Hepatocyte (in vitro differentiated cells): ENCODE measurements at regions not wholly inside any gene's neighbourhood (a gene's known extent, or its start where the extent isn't known, plus 50 kb on each side); places are given as distances from the start of the nearest gene placed in this dataset.

ENCODE experiments used
- DNase-seq: peaks from one replicate; pipeline ENCODE4 v3.0.0-alpha.2; 2016; ENCODE audit warnings: low spot score
- H2AFZ ChIP-seq: fragments of 200-600 bp; sonication (generic); 2 replicates; pipeline ENCODE4 v1.6.0; 2016; ENCODE audit warnings: antibody characterized with exemption, mild to moderate bottlenecking
- H3K27ac ChIP-seq: fragments of 200-600 bp; sonication (generic); 2 replicates; pipeline ENCODE4 v1.5.1; 2016; ENCODE audit warnings: mild to moderate bottlenecking
- H3K27me3 ChIP-seq: fragments of 200-600 bp; sonication (generic); 2 replicates; pipeline ENCODE4 v1.6.1; 2016
- H3K36me3 ChIP-seq: fragments of 200-600 bp; sonication (generic); replicated peaks from 2 replicates; pipeline ENCODE4 v1.5.1; 2016; ENCODE audit warnings: low read depth; ENCODE audit not compliant: insufficient read depth
- H3K4me1 ChIP-seq: fragments of 200-600 bp; sonication (generic); 2 replicates; pipeline ENCODE4 v1.5.1; 2016; ENCODE audit warnings: mild to moderate bottlenecking, moderate library complexity; ENCODE audit not compliant: insufficient read depth
- H3K4me2 ChIP-seq: fragments of 200-600 bp; sonication (generic); 2 replicates; pipeline ENCODE4 v1.6.0; 2016
- H3K4me3 ChIP-seq: fragments of 200-600 bp; sonication (generic); 2 replicates; pipeline ENCODE4 v1.5.1; 2016; ENCODE audit warnings: mild to moderate bottlenecking
- H3K79me2 ChIP-seq: fragments of 200-600 bp; sonication (generic); 2 replicates; pipeline ENCODE4 v1.6.0; 2017; ENCODE audit warnings: mild to moderate bottlenecking
- H3K9me2 ChIP-seq: fragments of 200-600 bp; sonication (generic); replicated peaks from 2 replicates; pipeline ENCODE4 v1.6.0; 2017; ENCODE audit warnings: mild to moderate bottlenecking; ENCODE audit not compliant: insufficient read depth
- H3K9me3 ChIP-seq: fragments of 200-600 bp; sonication (generic); 2 replicates; pipeline ENCODE4 v1.5.1; 2016; ENCODE audit warnings: low read depth, mild to moderate bottlenecking
- H4K20me1 ChIP-seq: fragments of 200-600 bp; sonication (generic); 2 replicates; pipeline ENCODE4 v1.6.0; 2016; ENCODE audit warnings: mild to moderate bottlenecking; ENCODE audit not compliant: insufficient read depth, poor library complexity, severe bottlenecking
- EZH2 ChIP-seq: fragments of 200-600 bp; sonication (generic); IDR thresholded peaks from 2 replicates; pipeline ENCODE4 v1.6.1; 2016; ENCODE audit warnings: antibody characterized with exemption, mild to moderate bottlenecking, borderline replicate concordance
- EZH2phosphoT487 ChIP-seq: fragments of 200-600 bp; sonication (generic); IDR thresholded peaks from one replicate; pipeline ENCODE4 v1.6.1; 2018; ENCODE audit warnings: antibody characterized with exemption, mild to moderate bottlenecking, low read depth, moderate library complexity; ENCODE audit not compliant: unreplicated experiment, severe bottlenecking
- whole genome bisulfite sequencing: methylation state at CpG from one replicate; pipeline ENCODE4 v1.1.6; 2016; ENCODE audit warnings: low lambda C conversion rate; ENCODE audit errors: missing lambda C conversion rate; 5-methylcytosine and 5-hydroxymethylcytosine counted together
- TF ChIP-seq, protein P1 (sequence below): fragments of 200-600 bp; sonication (generic); IDR thresholded peaks from 2 replicates; pipeline ENCODE4 v1.5.1; 2016; ENCODE audit warnings: antibody characterized with exemption, mild to moderate bottlenecking; ENCODE audit not compliant: poor library complexity

DNA sequence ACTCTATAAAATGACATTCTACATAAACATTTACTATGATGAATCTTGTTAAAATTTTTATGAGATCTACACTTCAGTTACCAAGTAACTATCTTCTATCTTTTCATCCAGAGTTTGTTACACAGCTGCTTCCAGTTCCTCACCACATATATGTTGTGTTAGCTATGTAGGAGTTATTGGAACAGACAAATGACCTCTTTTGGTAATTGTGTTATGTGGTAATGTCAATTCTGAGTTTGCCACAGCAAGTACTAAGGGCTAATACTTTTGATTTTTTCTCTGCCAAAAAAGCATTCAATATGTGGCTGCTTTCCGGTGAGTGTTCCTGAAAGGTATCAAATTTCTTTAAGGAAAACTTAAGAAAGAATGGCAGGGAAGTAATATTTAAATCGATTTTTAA is 573.9 kb upstream of the PCDH15 start:
- no peak overlapping the region for H3K4me2 ChIP-seq
- TF ChIP-seq EZH2 (no peak), EZH2phosphoT487 (no peak)
- TF ChIP-seq, protein P1, sequence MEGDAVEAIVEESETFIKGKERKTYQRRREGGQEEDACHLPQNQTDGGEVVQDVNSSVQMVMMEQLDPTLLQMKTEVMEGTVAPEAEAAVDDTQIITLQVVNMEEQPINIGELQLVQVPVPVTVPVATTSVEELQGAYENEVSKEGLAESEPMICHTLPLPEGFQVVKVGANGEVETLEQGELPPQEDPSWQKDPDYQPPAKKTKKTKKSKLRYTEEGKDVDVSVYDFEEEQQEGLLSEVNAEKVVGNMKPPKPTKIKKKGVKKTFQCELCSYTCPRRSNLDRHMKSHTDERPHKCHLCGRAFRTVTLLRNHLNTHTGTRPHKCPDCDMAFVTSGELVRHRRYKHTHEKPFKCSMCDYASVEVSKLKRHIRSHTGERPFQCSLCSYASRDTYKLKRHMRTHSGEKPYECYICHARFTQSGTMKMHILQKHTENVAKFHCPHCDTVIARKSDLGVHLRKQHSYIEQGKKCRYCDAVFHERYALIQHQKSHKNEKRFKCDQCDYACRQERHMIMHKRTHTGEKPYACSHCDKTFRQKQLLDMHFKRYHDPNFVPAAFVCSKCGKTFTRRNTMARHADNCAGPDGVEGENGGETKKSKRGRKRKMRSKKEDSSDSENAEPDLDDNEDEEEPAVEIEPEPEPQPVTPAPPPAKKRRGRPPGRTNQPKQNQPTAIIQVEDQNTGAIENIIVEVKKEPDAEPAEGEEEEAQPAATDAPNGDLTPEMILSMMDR, result no peak
- H4K20me1 ChIP-seq, result no peaks in the 10 kb centered on the region
- H3K9me2 ChIP-seq, result no peaks in the 10 kb centered on the region
- no peaks in the 10 kb centered on the region for H3K79me2 ChIP-seq
- no peaks in the 10 kb centered on the region for H3K27me3 ChIP-seq
- H3K4me3 ChIP-seq, result no peak overlapping the region
- H3K36me3 ChIP-seq, result no peaks in the 10 kb centered on the region
- no peak for DNase-seq
- no peak overlapping the region for H3K27ac ChIP-seq
- H3K9me3 ChIP-seq, result no peaks in the 10 kb centered on the region
- peaks cover under 1% of the 10 kb centered on the region for H3K4me1 ChIP-seq
- peak overlapping the region; percentile 1 for H2AFZ ChIP-seq
- 54% methylated on average over 2 of the region's 2 CpGs for WGBS

DNA sequence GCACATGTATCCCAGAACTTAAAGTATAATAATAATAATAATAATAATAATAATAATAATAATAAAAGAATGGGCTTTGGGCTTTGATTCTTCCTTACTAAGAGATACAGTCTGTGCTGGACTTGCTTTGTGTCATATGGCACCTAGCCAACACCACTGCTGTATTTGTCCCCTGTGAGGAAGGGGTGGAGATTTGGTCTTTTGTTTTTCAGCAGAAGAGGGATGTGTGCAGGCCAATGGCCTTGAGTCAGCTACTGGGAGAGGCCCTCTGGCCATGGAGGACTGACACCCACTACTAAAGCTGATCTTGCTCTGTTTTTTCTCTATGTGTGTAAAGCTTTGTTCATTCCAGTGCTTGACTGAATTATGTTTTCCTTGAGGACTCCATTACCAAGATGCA is 573.0 kb upstream of the PCDH15 start:
- no peak overlapping the region for H3K4me2 ChIP-seq
- H3K27me3 ChIP-seq, result no peaks in the 10 kb centered on the region
- no peaks in the 10 kb centered on the region for H4K20me1 ChIP-seq
- TF ChIP-seq, protein P1, result no peak
- no peak for TF ChIP-seq EZH2phosphoT487
- no peak for TF ChIP-seq EZH2
- no peaks in the 10 kb centered on the region for H3K36me3 ChIP-seq
- peak; percentile 4 for DNase-seq
- H3K79me2 ChIP-seq, result no peaks in the 10 kb centered on the region
- H3K4me1 ChIP-seq, result peaks cover 6% of the 10 kb centered on the region
- no peak overlapping the region for H3K27ac ChIP-seq
- no peak overlapping the region for H2AFZ ChIP-seq
- H3K9me2 ChIP-seq, result no peaks in the 10 kb centered on the region
- H3K9me3 ChIP-seq, result no peaks in the 10 kb centered on the region
- H3K4me3 ChIP-seq, result no peak overlapping the region

DNA sequence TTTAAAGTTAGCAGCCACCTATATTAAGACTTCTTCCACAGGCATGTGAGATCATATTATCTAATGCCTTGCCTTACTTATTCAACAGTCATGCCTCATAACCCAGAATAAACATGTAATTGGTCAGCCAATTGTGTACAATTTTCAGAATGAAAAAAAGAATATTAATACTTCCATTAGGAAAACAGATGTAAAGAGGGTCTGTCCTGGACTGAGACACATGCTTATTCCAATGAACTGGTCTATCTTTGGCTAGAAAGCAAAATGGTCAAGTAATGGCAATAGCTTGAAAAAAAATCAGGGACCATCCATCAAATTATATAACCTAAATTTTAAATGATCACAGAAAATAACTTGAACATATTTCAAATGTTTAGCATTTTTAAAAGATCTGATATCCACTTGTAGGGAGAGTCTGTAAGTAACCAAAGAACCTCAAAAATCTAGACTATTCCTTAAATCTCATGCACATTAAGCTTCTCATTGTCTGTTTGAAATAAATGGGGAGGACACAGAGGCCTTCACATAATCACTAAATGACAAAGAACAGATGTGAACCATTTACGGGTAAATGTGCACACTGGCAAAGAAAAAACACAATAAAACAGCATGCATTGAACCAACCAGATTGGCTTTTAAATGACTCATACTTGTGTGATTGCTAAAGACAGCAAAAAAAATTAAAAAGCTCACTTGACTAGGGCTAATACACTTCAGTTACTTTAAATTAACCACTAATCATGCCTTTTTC is 568.8 kb upstream of the PCDH15 start:
- peak; percentile 9 for DNase-seq
- no peak overlapping the region for H3K27ac ChIP-seq
- no peaks in the 10 kb centered on the region for H3K9me2 ChIP-seq
- H3K4me1 ChIP-seq, result peaks cover 6% of the 10 kb centered on the region
- no peaks in the 10 kb centered on the region for H3K27me3 ChIP-seq
- no peaks in the 10 kb centered on the region for H3K36me3 ChIP-seq
- H3K9me3 ChIP-seq, result no peaks in the 10 kb centered on the region
- no peaks in the 10 kb centered on the region for H3K79me2 ChIP-seq
- no peak overlapping the region for H3K4me3 ChIP-seq
- no peak overlapping the region for H3K4me2 ChIP-seq
- H2AFZ ChIP-seq, result no peak overlapping the region
- WGBS, result 25% methylated on average over 1 of the region's 1 CpG
- TF ChIP-seq, protein P1, result no peak
- no peak for TF ChIP-seq EZH2
- no peak for TF ChIP-seq EZH2phosphoT487
- H4K20me1 ChIP-seq, result no peaks in the 10 kb centered on the region

DNA sequence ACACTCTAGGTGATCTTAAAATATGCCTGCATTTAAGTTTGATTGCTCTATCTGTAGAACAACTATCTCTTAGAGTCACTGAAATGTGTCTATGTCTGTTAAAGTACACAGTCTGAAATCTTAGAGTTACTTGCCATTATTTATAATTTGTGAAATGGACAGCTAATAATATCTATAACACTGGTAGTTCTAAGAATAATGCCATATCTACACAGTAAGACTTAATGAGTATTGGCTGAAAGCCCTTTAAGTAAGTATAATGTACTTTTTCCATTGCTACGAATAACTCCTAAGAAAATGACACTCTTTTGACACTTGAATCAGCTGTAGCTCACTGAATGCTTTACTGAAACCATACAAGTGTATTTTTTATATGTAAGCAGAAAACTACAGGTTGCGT is 567.4 kb upstream of the PCDH15 start:
- Histone ChIP-seq H3K36me3 (no peaks in the 10 kb centered on the region), H3K27ac (no peak overlapping the region), H4K20me1 (no peaks in the 10 kb centered on the region), H3K9me3 (no peaks in the 10 kb centered on the region), H3K79me2 (no peaks in the 10 kb centered on the region), H3K27me3 (no peaks in the 10 kb centered on the region), H3K4me2 (no peak overlapping the region), H3K9me2 (no peaks in the 10 kb centered on the region), H3K4me3 (no peak overlapping the region), H2AFZ (no peak overlapping the region), H3K4me1 (peaks cover 6% of the 10 kb centered on the region)
- WGBS, result 84% methylated on average over 2 of the region's 2 CpGs
- TF ChIP-seq EZH2phosphoT487 (no peak), EZH2 (no peak)
- TF ChIP-seq, protein P1, result no peak
- no peak for DNase-seq
